ENCODE measurements at regions not wholly inside any gene's neighbourhood (a gene's known extent, or its start where the extent isn't known, plus 50 kb on each side); places are given as distances from the start of the nearest gene placed in this dataset.

DNA sequence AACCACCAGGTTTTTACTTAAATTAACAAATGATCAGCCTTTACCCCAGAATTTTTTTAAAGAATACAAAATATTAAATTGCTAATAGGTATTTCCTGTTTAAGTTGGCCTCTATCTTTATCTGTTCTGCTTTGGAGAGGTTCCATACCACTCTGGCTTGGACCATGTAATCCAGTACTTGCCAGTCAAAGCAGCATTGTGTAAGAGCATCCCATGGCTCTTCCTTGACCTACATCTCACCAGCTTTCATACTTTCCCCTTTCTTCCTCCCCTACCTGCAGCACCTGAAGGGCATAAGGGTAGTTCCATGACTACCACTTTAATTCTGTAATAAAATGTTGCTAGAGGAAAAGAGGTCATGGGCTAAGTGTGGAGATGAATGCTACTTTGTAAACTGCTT is 140.8 kb upstream of the MTAP start:
- no peaks in the 10 kb centered on the region for H3K36me3 ChIP-seq (ENCODE audit: insufficient read depth, low read length)
- BruUV-seq (replicated peaks), result no TSS peak
- intact Hi-C loops (cut with micrococcal nuclease; ENCODE audit: unreplicated experiment), result no loop called here
- H3K79me2 ChIP-seq (ENCODE audit: insufficient read depth, low read depth, low read length), result no peaks in the 10 kb centered on the region
- DNase-seq (ENCODE audit: low spot score), result no peak
- H3K4me2 ChIP-seq (ENCODE audit: low read length), result no peak overlapping the region
- no peaks in the 10 kb centered on the region for H3K9me3 ChIP-seq (ENCODE audit: low read length)
- H3K4me1 ChIP-seq (ENCODE audit: insufficient read depth, low read length, poor library complexity, severe bottlenecking), result no peaks in the 10 kb centered on the region
- CTCF ChIA-PET (ENCODE audit: unreplicated experiment), result no interaction called here
- no peak overlapping the region for H3K4me3 ChIP-seq (ENCODE audit: low read depth, low read length, poor library complexity, severe bottlenecking)
- TF ChIP-seq, protein P1, sequence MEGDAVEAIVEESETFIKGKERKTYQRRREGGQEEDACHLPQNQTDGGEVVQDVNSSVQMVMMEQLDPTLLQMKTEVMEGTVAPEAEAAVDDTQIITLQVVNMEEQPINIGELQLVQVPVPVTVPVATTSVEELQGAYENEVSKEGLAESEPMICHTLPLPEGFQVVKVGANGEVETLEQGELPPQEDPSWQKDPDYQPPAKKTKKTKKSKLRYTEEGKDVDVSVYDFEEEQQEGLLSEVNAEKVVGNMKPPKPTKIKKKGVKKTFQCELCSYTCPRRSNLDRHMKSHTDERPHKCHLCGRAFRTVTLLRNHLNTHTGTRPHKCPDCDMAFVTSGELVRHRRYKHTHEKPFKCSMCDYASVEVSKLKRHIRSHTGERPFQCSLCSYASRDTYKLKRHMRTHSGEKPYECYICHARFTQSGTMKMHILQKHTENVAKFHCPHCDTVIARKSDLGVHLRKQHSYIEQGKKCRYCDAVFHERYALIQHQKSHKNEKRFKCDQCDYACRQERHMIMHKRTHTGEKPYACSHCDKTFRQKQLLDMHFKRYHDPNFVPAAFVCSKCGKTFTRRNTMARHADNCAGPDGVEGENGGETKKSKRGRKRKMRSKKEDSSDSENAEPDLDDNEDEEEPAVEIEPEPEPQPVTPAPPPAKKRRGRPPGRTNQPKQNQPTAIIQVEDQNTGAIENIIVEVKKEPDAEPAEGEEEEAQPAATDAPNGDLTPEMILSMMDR (conservative IDR thresholded peaks at IDR 0.05; ENCODE audit: low read length), result no peak
- TF ChIP-seq EZH2phosphoT487 (IDR thresholded peaks at IDR 0.05; ENCODE audit: borderline replicate concordance, low read depth, low read length), result no peak
- no peak overlapping the region for H3K27ac ChIP-seq (ENCODE audit: low read depth, low read length, poor library complexity, severe bottlenecking)
- no peaks in the 10 kb centered on the region for H4K20me1 ChIP-seq (ENCODE audit: insufficient read depth, low read length)
- POLR2A ChIA-PET, result no interaction called here
- no peaks in the 10 kb centered on the region for H3K9me2 ChIP-seq (ENCODE audit: insufficient read depth, low read length)
- no peak overlapping the region for H2AFZ ChIP-seq (ENCODE audit: low read length)

DNA sequence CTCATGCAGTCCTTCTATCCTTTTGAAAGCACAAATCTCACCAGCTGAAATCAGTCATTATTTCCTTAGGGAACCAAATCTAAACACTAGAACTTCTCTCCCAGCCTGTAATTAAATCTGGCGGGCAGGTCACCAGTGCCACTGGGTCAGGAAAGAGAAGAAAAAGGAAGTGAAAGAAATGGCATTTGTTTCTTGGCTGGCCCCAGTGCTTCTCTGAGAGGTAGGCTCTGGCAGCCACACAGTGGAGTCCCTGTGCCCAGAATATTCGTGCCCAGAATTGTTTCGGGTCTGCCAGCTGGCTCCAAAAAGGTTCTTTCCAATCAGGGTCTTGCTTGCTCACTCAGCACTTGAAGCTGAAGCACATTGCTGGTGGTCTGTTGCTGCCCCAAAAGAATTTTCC is 133.9 kb upstream of the MTAP start:
- H3K36me3 ChIP-seq (ENCODE audit: insufficient read depth, low read length), result no peaks in the 10 kb centered on the region
- H3K4me1 ChIP-seq (ENCODE audit: insufficient read depth, low read length, poor library complexity, severe bottlenecking), result no peaks in the 10 kb centered on the region
- no peak overlapping the region for H3K4me3 ChIP-seq (ENCODE audit: low read depth, low read length, poor library complexity, severe bottlenecking)
- no peaks in the 10 kb centered on the region for H3K9me2 ChIP-seq (ENCODE audit: insufficient read depth, low read length)
- TF ChIP-seq, protein P1 (conservative IDR thresholded peaks at IDR 0.05; ENCODE audit: low read length), result no peak
- no peak for TF ChIP-seq EZH2phosphoT487 (IDR thresholded peaks at IDR 0.05; ENCODE audit: borderline replicate concordance, low read depth, low read length)
- H3K79me2 ChIP-seq (ENCODE audit: insufficient read depth, low read depth, low read length), result no peaks in the 10 kb centered on the region
- no peaks in the 10 kb centered on the region for H3K9me3 ChIP-seq (ENCODE audit: low read length)
- H3K4me2 ChIP-seq (ENCODE audit: low read length), result no peak overlapping the region
- ChIA-PET CTCF (ENCODE audit: unreplicated experiment) (no interaction called here), POLR2A (interaction anchor here (0.6 to 0.9 kb wide), 2 partner anchors 43 to 1162 kb away, joined by 3 read pairs; no protein-coding TSS in a partner anchor)
- no TSS peak for BruUV-seq (replicated peaks)
- intact Hi-C loops (cut with micrococcal nuclease; ENCODE audit: unreplicated experiment), result no loop called here
- DNase-seq (ENCODE audit: low spot score), result no peak
- H3K27ac ChIP-seq (ENCODE audit: low read depth, low read length, poor library complexity, severe bottlenecking), result no peak overlapping the region
- H2AFZ ChIP-seq (ENCODE audit: low read length), result no peak overlapping the region
- no peaks in the 10 kb centered on the region for H4K20me1 ChIP-seq (ENCODE audit: insufficient read depth, low read length)

DNA sequence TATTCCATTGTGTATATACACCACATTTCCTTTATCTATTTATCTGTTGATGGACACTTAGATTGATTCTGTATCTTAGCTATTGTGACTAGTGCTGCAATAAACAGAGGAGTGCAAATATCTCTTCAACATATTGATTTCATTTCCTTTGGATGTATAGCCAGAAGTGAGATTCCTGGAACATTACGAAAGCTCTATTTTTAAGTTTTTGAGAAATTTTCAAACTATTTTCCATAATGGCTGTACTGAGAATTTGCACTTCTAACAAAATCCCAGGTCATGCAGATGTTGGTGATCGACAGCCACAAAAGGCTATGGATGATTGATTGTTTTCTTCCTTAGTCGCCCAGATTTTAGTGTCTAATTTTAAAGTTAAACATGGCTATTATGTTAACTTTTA is 132.7 kb upstream of the MTAP start:
- Histone ChIP-seq H3K9me3 (ENCODE audit: low read length) (no peaks in the 10 kb centered on the region), H3K36me3 (ENCODE audit: insufficient read depth, low read length) (no peaks in the 10 kb centered on the region), H3K4me3 (ENCODE audit: low read depth, low read length, poor library complexity, severe bottlenecking) (no peak overlapping the region), H4K20me1 (ENCODE audit: insufficient read depth, low read length) (no peaks in the 10 kb centered on the region), H3K27ac (ENCODE audit: low read depth, low read length, poor library complexity, severe bottlenecking) (no peak overlapping the region), H3K9me2 (ENCODE audit: insufficient read depth, low read length) (no peaks in the 10 kb centered on the region), H3K4me1 (ENCODE audit: insufficient read depth, low read length, poor library complexity, severe bottlenecking) (no peaks in the 10 kb centered on the region), H3K4me2 (ENCODE audit: low read length) (no peak overlapping the region), H3K79me2 (ENCODE audit: insufficient read depth, low read depth, low read length) (no peaks in the 10 kb centered on the region), H2AFZ (ENCODE audit: low read length) (no peak overlapping the region)
- ChIA-PET POLR2A (interaction anchor here (0.6 to 0.7 kb wide), 2 partner anchors 10 to 395 kb away, joined by 3 to 6 read pairs; no protein-coding TSS in a partner anchor), CTCF (ENCODE audit: unreplicated experiment) (no interaction called here)
- intact Hi-C loops (cut with micrococcal nuclease; ENCODE audit: unreplicated experiment), result no loop called here
- BruUV-seq (replicated peaks), result no TSS peak
- DNase-seq (ENCODE audit: low spot score), result no peak
- no peak for TF ChIP-seq EZH2phosphoT487 (IDR thresholded peaks at IDR 0.05; ENCODE audit: borderline replicate concordance, low read depth, low read length)
- TF ChIP-seq, protein P1 (conservative IDR thresholded peaks at IDR 0.05; ENCODE audit: low read length), result no peak
